OCI-LY1 (cell line): ENCODE measurements at regions not wholly inside any gene's neighbourhood (a gene's known extent, or its start where the extent isn't known, plus 50 kb on each side); places are given as distances from the start of the nearest gene placed in this dataset.

ENCODE experiments used
- EZH2 ChIP-seq: fragments of 200-600 bp; sonication (generic), shearing (Covaris generic); IDR thresholded peaks from 2 replicates; pipeline ENCODE4 v1.8.0; 2017; ENCODE audit warnings: borderline replicate concordance, mixed run types, mild to moderate bottlenecking, antibody characterized with exemption, low read length, moderate library complexity, mixed read lengths
- TF ChIP-seq, protein P1 (sequence below): fragments of 200-600 bp; sonication (generic), shearing (Covaris generic); IDR thresholded peaks from 2 replicates; pipeline ENCODE4 v1.5.1; 2017; ENCODE audit warnings: mild to moderate bottlenecking, antibody characterized with exemption, low read length, moderate library complexity, mixed read lengths

DNA sequence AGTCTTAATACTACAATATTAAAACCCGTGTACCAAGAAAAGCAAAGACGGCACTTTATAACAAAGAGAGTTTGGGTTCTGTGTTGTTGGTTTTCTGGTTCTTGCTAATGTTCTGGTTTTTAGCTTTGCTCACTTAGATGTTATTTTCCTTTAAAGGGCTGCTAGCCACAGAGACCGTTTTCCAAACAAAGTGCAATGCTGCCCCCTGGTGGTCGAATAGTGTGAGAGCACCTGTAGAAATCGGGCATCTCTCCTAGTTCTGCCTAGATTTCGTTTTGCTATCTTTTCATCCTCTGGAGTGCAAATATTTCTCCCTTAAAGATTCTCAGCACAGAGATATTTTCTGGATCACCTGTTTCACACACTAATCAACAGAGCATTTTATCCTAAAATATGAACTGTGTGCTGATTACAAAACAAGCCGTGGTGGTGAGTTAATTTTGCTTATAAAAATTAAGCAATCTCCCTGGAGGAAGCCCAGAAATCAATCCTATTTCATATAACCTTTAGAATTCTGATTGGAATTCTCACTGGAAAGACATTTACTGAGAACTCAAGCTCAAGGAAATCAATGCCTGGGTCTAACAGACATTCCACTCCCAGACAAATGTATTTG, 334.5 kb upstream of the NOCT start:
- no peak for TF ChIP-seq EZH2
- TF ChIP-seq, protein P1, sequence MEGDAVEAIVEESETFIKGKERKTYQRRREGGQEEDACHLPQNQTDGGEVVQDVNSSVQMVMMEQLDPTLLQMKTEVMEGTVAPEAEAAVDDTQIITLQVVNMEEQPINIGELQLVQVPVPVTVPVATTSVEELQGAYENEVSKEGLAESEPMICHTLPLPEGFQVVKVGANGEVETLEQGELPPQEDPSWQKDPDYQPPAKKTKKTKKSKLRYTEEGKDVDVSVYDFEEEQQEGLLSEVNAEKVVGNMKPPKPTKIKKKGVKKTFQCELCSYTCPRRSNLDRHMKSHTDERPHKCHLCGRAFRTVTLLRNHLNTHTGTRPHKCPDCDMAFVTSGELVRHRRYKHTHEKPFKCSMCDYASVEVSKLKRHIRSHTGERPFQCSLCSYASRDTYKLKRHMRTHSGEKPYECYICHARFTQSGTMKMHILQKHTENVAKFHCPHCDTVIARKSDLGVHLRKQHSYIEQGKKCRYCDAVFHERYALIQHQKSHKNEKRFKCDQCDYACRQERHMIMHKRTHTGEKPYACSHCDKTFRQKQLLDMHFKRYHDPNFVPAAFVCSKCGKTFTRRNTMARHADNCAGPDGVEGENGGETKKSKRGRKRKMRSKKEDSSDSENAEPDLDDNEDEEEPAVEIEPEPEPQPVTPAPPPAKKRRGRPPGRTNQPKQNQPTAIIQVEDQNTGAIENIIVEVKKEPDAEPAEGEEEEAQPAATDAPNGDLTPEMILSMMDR = peak; percentile 89
